Epidermal melanocyte (primary cell): ENCODE measurements at regions not wholly inside any gene's neighbourhood (a gene's known extent, or its start where the extent isn't known, plus 50 kb on each side); places are given as distances from the start of the nearest gene placed in this dataset.

ENCODE experiments used
- DNase-seq: peaks from one replicate; pipeline ENCODE4 v3.0.0; 2011; ENCODE audit warnings: low spot score; ENCODE audit not compliant: insufficient read length

DNA sequence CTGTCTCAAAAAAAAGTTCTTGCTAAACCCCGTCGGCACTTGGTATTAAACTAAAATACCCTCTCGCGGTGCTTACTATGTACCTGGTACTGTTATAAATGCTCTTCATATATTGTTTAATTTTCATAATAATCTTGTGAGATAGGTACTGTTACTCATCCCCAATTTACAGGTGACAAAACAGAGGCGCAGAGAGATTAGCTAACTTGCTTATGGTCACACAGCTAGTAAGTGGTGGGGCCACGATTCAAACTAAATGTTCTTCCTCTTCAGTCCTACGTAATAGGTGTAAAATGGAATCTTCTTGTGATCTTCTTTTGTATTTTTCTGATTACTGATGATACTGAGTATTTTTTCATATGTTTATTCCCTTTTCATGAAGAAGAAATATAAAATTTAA lies 51.3 kb downstream of the TET3 start:
- DNase-seq, result no peak

DNA sequence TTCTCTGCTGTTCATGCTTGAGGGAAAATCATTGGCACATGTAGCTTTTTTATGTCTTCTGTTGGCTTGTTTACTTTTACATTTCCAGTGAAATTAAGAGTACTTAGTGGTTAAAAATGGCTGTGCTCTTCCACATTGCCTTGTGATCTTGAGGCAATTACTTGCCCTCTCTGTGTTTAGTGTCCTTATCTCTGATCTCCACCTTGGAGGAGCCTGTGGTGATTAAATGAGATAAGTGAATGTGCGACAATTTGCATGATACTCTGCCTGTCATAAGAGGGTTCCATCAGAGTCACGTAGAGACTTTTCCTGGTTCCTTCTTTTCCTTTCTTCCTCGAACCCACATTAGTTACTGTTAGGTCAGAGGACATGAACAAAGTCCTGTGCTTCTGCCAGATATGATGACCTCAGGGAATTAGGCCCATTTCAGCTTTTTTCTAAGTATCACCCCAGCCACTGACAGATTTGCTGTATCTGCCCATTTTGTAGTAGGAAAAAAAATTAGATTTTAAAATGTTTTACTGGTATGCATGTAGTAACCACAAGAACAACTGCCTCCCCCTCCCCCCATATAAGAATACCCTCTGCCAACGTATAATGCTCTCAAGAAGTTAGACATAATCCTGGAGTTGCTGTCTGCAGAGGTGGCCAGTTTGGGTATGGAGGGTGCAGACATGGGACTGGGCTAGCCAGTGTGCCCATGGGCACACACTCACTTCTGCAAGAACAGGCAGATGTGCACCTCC lies 51.9 kb downstream of the TET3 start:
- no peak for DNase-seq

DNA sequence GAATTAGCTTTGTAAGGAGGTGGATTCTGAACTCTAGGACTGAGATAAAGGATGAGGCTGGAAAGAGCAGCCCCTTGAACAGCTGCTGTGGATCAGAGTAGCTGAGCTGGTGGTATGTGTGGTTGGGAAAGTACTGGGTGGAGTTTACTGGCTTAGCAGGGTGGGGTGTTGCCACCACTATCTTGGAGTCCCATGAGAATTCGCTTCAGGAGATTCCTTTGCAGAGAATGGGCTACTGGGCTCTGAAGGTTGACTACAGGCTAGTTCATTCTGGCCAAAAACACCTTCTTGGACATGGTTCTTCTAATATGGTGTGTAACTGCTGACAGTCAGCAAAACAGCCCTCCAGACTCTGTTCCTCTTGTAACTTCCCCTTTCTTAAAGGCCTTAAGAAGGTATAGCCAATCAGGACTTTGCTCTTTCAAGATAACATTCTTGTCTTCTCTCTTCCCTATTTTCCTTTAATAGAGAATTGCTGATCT lies 52.7 kb downstream of the TET3 start:
- DNase-seq, result no peak

DNA sequence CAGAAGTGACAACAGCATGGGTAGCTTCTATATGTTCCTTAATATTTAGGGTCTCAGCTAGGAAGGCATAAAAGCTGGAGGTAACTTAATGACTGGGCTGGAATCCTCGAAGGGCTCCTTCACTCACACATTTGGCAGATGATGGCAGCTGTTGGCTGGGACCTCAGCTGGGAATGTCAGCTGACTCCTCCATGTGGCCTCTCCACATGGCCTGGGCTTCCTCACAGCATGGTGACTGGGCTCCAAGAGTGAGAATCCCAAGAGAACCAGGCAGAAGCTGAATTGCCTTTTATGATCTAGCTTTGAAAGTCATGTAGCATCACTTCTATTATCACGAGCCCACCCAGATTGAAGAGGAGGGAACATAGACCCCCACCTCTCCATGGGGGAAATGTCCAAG lies 54.9 kb downstream of the TET3 start:
- no peak for DNase-seq

DNA sequence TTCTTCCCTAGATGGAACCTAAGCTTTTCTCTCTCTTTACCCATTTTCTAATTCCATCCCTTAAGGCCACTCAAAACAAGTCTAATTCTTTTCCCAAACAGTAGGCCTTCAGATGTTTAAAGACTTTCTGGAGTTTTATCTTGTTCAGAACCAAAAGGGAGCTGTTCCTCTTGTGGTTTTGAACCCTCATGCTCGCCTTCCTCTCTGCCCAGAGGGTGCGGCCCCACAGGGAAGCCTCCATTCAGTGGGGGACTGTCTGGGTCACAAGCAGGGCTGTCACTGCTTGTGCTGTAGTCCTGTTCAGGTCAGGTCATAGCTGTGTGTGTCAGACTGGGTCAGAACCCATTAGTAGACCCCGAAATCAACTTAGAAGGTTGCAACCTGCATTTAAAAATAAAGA lies 56.5 kb downstream of the TET3 start:
- no peak for DNase-seq

DNA sequence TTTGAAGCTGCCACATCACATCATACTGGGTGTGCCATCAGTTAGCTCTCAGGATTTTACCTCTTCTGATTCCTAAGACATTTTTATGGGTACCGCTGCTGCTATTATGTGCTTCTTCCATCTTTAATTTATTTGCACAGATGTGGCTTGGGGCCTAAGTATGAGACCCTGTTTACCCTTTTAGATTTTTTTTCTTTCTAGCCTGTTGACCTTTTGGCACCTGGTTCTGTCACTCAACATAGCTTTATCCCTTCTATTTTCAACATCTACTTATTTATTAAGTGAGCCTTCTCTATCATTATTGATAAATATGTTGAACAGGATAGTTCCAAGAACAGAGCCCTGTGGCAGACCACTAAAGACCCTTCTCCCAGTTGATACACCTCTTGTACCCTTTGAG lies 57.0 kb downstream of the TET3 start:
- no peak for DNase-seq

DNA sequence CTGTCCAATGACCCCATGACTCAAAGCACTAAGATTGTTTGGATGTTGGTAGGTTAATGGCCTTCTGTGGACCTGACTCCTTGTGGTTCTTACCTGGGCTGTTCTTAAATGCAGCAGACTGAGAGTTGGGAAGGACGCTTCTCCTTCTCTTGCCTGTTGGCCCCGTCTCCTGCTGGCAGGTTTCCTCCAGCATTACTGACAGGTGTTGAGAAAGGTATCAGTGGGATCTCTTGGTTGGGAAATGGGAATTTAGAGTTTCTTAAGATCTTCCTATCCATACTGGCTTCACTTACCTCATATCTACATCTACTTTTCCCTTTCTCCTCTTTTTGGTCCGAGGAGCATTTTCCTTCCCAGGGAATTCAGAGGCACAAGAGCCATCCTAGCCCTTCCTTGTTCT lies 57.9 kb downstream of the TET3 start:
- no peak for DNase-seq

DNA sequence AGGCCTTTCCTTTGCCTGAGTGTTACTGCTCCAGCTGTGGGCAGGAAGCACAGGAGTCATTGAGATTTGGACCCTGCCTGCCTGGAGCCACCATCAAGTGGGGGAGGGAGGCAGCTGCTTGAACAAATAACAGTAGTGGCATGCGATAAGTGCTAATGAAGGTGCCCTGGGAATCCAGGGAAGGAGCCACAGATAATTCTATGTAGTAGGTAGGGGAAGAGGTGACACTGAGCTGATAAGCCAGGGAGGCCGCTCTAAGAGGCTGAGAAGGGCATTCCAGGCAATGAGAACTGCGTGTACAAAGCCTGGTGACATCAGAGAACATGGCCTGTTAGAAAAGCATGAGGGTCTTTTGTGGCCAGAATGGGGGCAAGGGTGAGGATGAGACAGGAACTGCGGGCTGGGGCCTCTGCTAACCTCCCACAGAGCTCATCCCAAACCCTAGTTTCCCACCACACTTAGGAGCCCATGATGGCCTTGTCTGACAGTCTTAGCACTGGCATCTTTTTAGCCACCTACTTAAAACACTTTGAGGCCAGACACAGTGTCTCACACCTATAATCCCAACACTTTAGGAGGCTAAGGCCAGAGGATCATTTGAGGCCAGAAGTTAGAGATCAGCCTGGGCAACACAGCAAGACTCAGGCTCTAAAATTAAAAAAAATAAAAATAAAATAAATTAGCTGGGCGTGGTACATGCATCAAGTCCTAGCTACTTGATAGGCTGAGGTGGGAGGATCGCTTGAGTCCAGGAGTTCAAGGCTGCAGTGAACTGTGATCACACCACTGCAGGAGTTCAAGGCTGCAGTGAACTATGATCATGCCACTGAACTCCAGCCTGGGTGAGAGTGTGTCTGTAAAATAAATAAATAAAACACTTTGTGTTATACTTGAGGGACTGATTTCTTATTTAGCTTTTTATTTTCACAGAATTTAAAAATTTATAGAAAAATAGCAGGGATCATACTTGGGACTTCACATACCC lies 58.9 kb downstream of the TET3 start:
- no peak for DNase-seq

DNA sequence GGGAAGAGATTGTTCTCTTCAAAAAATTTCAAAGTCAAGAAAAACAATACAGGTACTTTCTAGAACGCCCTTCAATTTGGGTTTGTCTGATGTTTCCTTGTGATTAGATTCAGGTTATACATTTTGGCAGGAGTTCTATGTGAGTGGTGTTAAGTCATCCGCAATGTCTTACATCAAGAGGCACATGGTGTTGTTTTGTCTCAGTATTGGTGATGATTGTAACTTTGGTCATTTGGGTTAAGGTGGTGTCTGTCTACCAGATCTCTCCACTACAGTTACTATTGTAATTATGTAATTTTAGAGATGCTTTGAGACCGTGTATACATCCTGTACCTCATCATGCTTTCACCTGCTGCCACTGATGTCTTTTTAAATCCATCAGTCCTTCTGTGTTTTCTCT lies 60.3 kb downstream of the TET3 start:
- DNase-seq, result no peak

DNA sequence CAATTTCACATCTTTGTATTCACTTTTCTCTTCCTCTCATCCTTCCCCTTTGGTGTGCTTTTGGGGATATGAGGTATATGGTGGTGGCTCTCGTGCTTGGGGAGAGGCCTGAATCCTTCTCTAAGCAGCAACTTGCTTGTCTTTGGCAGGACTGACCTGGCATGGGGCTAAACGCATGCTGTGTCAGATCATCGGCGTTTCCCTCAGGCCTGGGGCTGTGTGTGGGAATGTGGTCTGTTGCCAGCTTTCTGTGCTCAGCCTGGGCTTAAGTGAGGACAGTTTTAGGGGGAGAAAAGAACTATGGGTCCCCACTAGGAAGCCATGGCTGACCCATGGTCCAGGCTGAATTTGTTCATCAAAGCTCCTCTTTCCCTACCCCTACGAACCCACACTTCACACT lies 60.7 kb downstream of the TET3 start:
- DNase-seq, result no peak

DNA sequence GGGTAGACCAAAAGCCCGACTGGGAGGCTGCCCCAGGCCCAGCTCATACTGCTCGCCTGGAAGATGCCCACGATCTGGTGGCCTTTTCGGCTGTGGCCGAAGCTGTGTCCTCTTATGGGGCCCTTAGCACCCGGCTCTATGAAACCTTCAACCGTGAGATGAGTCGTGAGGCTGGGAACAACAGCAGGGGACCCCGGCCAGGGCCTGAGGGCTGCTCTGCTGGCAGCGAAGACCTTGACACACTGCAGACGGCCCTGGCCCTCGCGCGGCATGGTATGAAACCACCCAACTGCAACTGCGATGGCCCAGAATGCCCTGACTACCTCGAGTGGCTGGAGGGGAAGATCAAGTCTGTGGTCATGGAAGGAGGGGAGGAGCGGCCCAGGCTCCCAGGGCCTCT lies 61.7 kb downstream of the TET3 start:
- no peak for DNase-seq

DNA sequence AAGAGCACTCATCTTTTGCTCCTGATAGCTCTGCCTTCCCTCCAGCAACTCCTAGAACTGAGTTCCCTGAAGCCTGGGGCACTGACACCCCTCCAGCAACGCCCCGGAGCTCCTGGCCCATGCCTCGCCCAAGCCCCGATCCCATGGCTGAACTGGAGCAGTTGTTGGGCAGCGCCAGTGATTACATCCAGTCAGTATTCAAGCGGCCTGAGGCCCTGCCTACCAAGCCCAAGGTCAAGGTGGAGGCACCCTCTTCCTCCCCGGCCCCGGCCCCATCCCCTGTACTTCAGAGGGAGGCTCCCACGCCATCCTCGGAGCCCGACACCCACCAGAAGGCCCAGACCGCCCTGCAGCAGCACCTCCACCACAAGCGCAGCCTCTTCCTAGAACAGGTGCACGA lies 62.4 kb downstream of the TET3 start:
- no peak for DNase-seq

DNA sequence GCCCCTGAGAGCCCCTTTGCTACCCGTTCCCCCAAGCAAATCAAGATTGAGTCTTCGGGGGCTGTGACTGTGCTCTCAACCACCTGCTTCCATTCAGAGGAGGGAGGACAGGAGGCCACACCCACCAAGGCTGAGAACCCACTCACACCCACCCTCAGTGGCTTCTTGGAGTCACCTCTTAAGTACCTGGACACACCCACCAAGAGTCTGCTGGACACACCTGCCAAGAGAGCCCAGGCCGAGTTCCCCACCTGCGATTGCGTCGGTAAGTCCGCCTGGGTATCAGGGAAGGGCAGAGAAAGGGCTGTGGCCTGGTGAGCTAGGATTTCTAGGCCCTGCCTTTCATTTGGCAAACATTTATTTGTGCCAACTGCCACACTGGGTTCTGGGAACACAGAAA lies 63.4 kb downstream of the TET3 start:
- no peak for DNase-seq

DNA sequence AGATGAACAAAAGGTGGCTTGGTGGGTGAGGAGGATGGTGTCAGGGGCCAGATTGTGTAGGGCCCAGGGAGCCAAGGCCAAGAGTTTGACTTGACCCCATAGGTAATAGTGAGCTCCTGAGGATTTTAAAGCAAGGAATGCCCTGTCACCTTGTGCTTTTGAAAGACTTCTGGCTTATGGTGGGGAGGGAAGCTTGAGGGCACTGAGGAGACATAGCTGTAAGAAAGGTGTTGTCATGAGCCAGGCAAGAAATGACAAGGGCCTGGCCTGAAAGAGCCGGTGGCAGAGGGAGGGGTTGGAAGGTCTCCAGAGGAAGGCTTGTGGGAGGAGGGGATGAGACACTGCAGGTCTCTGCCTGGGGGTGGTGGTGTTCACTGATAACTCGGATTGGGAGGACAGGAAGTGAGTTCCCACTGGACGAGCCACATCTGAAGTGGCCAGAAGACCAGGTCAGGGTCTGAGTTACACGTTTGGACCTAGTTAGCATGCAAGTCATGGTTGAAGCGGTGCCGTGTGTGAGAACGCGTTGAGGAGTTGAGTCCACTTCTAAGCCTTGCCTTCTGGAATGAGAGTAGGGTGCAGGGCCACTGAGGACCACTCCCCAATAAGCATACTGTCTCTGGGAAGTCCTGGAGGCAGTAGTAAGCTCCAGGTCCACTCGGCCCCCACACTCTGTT lies 64.3 kb downstream of the TET3 start:
- DNase-seq, result no peak

DNA sequence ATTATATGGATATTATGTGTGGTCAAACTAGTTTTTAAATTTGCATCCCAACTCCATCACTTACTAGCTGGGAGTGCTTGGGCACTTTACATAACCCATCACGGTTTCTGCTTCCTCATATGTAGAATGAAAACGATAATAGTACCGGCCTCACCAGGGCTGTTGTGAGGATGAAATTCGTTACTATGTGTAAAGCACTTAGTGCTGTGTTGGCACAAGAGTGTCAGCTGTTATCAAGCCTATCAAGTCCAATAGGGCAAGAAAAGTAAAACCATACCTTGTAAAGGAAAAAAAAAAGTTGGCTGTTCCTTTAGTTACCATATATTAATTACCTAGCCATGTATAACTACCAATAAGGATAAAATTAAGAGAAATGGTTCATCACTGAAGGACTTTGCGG lies 65.4 kb downstream of the TET3 start:
- DNase-seq, result no peak

DNA sequence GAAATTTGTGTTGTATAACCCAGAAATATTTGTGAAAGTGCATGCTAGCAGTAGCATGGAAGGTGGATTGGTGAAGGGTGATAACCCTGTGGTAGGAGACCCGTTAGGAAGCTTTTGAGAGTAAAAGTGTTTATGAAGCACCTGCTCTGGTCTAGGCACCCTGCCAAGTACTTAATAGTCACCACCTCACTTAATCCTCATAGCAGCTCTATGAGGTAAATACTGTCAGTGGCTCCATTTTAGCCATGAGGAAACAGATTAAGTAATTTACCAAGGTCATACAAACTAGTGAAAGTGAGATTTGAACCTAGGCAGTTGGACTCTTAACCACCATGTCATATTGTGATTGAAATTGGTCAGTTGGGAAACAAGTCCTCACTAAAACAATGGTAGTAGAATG lies 66.8 kb downstream of the TET3 start:
- DNase-seq, result no peak

DNA sequence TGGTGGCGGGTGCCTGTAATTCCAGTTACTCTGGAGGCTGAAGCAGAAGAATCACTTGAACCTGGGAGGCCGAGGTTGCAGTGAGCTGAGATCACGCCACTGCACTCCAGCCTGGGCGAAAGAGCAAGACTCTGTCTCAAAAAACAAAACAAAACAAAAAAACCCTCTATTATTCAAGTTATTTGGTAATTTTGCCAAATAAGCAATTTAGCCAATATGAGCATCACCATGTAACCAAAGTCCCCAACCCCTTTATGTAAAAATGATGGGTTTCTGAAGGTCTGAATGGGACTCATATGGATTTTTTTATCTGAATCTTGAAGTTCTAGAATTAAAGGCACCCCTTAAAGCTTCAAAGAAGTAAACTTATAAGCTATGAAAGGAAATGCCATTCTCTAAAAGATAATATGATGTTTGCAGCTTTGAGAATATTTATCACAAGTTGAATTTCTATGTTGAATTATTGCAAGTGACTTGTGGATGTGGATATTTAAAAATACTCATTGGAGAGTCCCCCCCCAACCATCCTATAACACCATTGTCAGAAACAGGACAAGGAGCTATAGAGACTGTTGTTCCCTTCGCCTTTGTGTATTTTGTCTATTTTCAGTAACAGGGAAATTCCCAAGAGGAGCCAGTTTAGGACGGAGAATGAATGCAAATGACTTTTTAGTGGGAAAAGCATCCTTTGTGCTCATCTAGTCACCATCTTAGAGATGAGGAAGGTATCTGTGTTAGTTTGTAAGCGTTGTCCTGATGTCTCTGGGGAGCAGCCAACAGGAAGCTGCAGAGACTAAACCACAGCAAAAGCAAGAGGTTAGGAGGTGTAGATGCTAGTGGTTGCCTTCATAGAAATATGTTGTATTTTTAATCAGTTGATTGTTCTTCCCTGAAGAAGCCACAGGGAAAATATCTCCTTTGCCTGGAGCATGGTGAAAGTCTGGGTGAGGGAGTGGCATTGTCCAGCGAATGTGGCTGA lies 68.3 kb downstream of the TET3 start:
- no peak for DNase-seq

DNA sequence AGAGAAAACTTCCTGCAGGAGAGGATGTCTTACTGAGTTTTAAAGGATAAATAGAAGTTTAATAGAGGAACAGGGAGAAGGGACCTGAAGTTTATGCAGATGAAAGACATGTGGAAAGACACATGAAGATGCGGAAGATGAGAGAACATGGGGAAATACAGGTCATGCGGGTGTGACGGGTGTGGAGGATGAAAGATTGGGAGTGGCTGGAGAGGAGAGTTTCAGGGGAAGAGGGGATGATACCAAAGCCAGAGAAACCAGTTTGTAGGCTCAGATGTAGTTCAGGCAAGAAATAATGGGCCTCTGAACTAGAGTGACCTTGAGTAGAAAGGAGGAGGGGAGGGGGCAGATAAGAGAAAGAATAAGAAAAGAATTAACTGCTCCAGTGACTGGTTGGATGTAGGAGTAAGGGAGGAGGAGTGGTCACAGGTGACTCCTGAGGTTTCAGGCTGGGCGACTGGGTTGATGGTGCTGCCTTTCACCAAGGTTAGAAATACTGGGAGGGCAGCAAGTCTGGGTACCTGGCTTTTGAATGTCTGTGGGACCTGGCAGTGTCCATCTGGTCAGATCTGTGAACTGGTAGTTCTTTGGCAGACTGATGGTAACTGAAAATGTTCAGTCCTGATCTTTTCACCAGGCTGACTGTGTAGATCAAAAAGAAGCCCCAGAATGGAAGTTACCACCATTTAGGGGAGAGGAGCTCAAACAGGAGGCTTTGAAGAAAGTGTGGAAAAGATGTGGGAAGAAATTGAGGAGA lies 69.4 kb downstream of the TET3 start:
- DNase-seq, result no peak

DNA sequence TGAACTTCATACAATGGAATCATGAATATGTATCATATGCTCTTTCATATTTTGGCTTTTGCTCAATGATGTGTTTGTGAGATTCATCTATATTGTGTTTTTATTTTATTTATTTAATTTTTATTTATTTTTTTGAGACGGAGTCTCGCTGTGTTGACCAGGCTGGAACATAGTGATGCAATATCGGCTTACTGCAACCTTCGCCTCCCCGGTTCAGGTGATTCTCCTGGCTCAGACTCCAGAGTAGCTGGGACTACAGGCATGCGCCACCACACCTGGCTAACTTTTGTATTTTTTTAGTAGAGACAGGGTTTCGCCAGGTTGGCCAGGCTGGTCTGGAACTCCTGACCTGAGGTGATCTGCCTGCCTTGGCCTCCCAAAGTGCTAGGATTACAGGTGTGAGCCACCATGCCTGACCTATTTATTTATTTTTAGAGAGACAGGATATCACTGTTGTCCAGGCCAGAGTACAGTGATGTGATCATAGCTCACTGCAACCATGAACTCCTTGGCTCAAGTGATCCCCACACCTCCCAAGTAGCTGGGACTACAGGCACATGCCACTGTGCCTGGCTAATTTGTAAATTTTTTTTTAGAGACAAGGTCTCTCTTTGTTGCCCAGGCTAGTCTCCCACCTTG lies 74.5 kb downstream of the TET3 start:
- no peak for DNase-seq

DNA sequence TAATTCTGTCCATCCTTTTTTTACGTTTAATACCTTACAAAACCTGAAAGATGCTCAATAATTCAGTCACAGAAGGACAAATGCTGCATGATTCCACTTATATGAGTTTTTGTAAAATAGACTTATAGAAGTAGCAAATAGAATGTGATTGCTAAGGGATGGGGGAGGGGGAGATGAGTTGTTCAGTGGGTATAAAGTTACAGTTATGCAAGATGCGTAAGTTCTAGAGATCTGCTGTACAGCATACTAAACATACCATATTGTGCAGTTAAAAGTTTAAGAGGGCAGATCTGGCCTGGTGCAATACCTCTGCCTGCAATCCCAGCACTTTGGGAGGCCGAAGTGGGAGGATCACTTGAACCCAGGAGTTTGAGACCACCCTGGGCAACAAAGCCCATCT lies 78.8 kb downstream of the TET3 start:
- no peak for DNase-seq
